ENCODE measurements at regions not wholly inside any gene's neighbourhood (a gene's known extent, or its start where the extent isn't known, plus 50 kb on each side); places are given as distances from the start of the nearest gene placed in this dataset.

DNA sequence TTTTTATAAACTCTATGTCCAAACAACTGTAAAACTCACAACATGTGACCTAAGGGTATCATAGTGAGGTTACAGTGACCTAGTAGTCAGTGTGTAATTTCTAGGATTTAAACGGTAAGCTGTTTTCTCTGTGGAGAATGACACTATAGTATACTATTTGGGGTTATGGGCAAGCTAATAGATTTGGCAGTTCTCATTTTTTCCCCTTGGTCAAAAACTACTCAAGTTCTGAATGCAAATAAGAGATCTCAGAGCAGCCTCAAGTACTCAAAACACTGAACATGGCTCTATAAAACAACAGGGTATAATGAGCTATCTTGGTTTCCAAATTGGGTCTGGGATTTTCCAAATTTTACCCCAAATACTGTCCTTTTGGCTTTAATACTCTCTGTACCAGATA is 88.5 kb upstream of the HMCN1 start:
- no peak for DNase-seq (ENCODE audit: low spot score)
- no peak for FAIRE-seq

DNA sequence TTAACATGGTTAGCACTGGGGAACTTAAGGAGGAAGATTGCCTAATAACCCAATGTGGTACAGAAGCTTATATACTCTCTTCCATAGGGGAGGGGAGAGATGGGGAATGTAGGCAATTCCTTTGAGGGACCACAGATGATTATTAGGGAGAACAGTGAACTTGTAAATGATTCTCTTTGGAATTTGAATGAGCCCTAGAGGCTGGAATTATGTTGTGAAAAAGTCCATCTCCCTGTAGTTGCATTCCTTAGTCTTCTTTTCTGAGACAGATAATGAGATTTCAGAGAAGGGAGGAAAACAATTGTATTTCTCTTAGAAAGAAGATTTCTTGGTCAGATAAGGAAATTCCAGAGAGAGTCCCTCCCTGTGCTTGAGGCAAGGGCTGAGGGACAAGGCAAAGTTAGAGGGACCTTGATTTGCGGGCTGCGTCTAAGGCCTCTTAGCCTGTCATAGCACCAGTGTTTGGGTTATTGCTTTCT is 89.0 kb upstream of the HMCN1 start:
- DNase-seq (ENCODE audit: low spot score) (no peak), FAIRE-seq (no peak)

DNA sequence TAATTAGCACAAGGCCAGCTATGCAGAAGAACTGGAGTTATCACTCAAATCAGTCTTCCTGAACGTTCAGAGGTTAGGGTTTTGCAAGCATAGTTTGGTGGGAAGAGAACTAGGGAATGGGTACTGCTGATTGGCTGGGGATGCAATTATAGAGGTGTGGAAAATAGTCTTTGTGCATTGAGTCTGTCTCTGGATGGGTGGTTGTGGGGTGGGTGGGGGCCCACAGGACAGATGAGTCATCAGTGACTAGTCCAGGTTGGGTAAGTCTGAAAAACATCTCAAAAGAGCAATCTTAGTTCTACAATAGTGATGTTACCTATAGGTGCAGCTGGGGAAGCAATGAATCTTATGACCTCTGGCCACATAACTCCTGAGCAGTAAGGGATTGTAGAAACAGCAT is 89.7 kb upstream of the HMCN1 start:
- DNase-seq (ENCODE audit: low spot score) (peak; percentile 6), FAIRE-seq (no peak)

GRCh38 chr1:185636848-185637247 is 97.3 kb upstream of the HMCN1 start:
- DNase-seq (ENCODE audit: low spot score): no peak
- no peak for FAIRE-seq

- DNase-seq (ENCODE audit: low spot score): no peak
- FAIRE-seq: no peak
Measured at GRCh38 chr1:185634704-185635103, 99.5 kb upstream of the HMCN1 start.

DNA sequence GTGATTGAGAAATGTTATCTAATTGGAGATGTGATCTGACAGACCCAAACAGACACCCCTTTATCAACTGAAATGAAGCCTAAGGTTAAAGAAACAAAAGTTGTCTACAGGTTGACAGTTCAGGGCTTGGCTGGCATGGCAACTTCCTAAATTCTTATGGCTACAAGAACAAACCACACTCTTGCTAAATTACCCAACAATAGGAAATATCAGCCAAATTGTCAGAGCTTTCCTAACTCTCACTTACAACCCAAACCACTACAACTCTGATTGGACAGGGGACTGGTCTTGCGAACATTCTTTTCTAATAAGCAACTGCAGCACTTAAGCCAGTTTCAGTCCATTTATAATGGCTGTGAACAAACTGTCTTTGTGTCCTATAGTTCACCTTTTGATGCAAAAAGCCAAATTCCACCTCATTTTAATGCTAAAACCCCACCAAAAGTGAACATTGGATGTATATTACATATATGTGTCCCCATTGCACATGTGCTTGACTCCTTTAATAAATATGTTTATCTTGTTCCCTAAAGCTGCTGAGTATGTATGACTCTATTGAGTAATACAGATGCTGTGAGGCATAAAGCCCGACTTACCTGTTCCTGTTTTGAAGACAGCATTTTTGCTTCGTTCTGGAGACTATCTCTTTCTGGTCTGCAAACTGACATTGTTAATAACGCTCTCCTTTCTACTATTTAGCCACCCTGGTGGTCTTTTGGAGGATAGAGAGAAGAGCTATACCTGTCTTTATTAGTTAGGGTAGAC is 101.3 kb upstream of the HMCN1 start:
- no peak for DNase-seq (ENCODE audit: low spot score)
- FAIRE-seq: no peak

DNA sequence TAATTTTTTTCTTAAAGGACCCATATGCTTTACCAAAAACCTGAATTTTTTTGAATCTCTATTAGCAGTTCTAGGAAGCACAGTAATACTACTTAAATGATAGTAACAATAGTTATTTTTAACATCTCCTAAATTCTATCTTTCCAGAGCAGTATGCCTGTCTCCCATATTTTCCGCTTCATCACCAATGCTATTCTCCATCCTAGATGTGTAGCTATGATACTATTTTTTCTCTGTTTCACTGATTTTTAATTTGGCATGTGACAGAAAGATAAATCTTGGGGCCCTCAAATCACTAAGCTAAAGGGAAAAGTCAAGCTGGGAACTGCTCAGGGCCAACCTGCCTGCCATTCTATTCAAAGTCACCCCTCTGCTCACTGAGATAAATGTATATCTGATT is 102.3 kb upstream of the HMCN1 start:
- FAIRE-seq: no peak
- DNase-seq (ENCODE audit: low spot score): no peak

GRCh38 chr1:185627761-185628501 is 106.3 kb upstream of the HMCN1 start:
- no peak for DNase-seq (ENCODE audit: low spot score)
- FAIRE-seq: no peak

- DNase-seq (ENCODE audit: low spot score) (no peak), FAIRE-seq (no peak)
Measured at GRCh38 chr1:185627171-185627570, 107.0 kb upstream of the HMCN1 start.

DNA sequence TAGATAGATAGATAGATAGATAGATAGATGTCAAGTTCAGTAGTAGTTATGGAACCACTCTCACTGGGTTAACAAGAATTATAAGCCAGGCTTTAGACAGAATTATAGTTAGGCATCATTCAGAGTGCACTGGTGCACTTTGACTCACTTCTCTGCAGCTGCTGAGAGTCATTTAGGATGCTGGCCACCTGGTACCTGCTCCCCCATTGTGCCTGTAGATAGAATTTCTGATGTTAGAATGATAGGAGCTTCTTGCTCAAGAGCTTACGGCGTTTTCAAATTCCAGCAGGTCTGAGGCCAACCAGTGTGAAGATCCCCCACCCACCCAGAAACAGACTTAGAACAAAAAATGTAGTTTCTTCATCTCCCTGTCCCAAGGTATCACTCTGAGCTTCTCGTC is 107.8 kb upstream of the HMCN1 start:
- FAIRE-seq: no peak

DNA sequence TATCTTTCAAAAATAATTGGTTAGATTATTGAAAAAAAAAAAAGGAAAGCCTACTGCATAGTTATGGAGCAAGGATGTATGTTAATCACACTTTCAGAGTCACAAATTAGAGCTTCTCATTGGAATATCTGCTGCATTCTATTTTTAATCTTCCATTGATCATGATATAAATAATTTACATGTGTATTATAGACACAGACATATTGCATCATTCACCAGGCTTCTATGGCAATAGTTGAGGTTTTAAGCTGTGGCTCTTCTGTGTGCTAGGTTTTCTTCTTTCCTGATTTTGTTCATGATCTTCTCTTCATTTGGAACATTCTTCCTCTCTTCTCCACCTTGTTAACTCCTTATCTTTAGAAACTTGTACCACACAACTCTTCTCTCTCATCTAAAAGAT is 123.2 kb upstream of the HMCN1 start:
- FAIRE-seq: no peak
- no peak for DNase-seq (ENCODE audit: low spot score)

More for the DNA sequence above, 107.8 kb upstream of the HMCN1 start:
- no peak for DNase-seq (ENCODE audit: low spot score)

DNA sequence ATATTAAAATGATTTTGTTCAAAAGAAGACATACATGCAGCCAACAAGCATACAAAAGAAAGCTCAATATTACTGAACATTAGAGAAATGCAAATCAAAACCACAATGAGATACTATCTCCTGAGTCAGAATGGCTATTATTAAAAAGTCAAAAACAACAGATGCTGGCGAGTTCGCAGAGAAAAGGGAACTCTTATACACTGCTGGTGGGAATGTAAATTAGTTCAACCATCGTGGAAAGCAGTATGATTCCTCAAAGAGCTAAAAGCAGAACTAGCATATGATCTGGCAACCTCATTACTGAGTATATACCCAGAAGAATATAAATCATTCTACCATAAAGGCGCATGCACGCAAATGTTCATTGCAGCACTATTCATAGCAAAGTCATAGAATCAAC is 126.0 kb upstream of the HMCN1 start:
- no peak for FAIRE-seq

GRCh38 chr1:185603158-185603557 is 131.0 kb upstream of the HMCN1 start:
- FAIRE-seq: no peak
- no peak for DNase-seq (ENCODE audit: low spot score)

More for the DNA sequence above, 126.0 kb upstream of the HMCN1 start:
- no peak for DNase-seq (ENCODE audit: low spot score)

DNA sequence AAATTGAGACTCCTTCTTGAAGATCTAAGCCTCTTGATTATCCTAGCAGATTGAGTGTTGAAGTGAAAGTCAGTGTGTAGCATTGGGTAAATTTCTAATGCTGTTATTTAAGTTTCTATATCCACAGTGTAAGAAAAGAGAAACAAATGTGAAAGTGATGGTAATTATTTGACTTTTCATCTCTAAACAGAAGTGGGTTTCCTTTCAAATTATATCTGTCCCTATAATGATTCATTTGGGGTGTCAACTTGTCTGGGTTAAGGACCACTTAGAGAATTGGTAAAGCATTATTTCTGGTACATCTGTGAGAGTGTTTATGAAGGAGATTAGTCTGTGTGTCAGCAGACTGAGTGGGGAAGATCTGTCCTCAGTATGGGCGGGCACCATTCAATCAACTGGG is 133.0 kb upstream of the HMCN1 start:
- FAIRE-seq: no peak
- no peak for DNase-seq (ENCODE audit: low spot score)

DNA sequence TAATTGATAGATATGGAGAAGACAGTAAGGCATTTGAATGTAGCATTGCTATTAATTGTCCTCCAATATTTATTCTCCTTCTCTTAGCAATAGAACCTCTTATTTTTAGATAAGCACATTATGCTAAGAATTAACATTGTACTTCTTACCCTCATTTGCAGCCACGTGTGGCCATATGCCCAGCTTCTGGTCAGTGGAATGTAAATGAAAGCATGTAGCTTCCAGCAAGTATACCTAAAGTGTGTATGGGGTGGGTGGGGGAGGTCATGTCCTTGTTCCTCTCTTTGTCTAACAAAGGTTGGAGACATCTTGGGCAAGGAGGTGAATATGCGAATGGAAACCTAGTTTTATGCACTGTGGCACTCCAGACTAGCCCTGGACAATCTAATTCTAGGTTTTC is 133.6 kb upstream of the HMCN1 start:
- FAIRE-seq (no peak), DNase-seq (ENCODE audit: low spot score) (no peak)

DNA sequence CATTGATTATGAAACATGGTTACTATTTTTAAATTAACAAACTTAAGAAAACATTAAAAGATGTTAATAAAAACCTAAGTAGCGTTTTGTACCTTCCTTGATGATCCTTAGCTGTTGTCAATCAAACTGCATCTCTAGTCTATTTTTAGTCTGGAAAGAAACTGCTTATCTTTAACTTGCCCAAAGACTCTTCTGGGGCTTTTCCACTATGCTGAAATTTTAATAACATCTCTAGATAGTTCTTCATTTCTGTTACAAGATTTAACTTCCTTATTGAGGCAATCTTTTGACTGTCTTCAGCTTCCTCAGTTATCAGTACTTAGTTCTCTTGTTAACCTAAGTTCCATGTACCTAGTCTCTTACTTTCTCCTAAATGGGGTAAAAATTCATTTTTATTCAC is 135.9 kb upstream of the HMCN1 start:
- no peak for FAIRE-seq

DNA sequence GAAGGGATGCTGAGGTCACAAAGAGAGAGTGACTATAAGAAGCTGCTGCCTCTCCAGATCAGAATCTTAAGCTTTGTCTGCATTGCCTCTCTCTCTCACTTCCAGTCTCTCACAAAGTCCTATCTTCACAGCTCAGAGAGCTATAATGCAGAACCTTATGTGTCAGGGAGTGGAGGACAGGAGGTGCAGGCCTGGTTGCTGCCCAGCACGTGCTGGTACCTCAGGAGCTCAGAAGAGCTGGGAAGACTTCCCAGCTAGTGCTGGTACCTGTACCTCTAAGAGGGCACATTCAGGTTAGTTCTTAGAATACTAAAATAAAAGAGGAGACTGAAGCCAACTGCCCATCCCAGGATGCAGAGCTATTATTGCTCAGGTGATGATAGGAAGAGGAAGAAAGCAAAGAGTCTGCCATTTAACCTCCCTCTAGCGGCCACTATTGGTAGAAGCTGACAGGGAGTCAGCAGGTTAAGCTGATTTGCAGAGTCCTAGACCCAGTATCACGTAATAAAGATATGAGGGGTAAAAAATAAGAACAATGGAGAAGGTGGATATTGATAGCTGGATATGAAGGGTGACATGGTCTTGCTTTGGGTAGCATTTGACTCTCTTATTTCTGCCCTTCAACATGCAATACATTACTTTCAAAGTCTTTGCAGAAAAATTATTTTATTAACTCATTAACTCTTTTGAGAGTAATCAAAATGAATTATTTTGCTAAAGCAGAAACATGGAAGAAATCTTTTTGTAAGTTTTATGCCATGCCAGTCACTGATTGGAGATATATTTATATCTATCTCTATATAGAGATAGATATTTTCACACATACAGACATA is 138.1 kb upstream of the HMCN1 start:
- peak; percentile 56 for DNase-seq (ENCODE audit: low spot score)
- no peak for FAIRE-seq

More for the DNA sequence above, 135.9 kb upstream of the HMCN1 start:
- no peak for DNase-seq (ENCODE audit: low spot score)

GRCh38 chr1:185594786-185595410 is 139.3 kb upstream of the HMCN1 start:
- DNase-seq (ENCODE audit: low spot score) (no peak), FAIRE-seq (no peak)

DNA sequence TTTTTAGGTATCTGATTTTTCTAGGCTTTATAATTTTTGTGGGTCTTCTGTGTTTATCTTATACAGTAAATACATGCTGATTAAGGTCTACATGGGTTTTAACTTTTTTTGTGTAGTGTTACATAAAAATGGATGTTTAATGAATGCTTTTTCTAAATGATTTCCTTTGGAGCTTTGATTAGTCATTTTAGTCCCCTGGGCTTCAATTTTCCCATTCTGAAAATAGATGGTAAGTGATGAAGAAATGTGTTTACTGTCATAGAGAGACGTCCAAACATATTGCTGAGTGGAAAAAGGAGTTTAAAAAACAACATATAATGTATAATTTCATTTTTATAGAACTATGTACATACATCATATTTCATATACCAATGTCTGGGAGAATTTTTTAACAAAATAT is 140.9 kb upstream of the HMCN1 start:
- FAIRE-seq (no peak), DNase-seq (ENCODE audit: low spot score) (no peak)

- DNase-seq (ENCODE audit: low spot score): peak; percentile 36
- no peak for FAIRE-seq
Measured at GRCh38 chr1:185585770-185586169, 148.4 kb upstream of the HMCN1 start.

GRCh38 chr1:185581961-185582725 is 152.0 kb upstream of the HMCN1 start:
- DNase-seq (ENCODE audit: low spot score) (no peak), FAIRE-seq (no peak)
